WTC11 (cell line): ENCODE measurements at regions not wholly inside any gene's neighbourhood (a gene's known extent, or its start where the extent isn't known, plus 50 kb on each side); places are given as distances from the start of the nearest gene placed in this dataset.

ENCODE experiments used
- ATAC-seq: fragments of 200-7000 bp; cut with Tn5 transposase; 2 replicates; pipeline ENCODE4 v1.10.0; 2021; ENCODE audit warnings: mild to moderate bottlenecking, moderate library complexity
- CTCF ChIA-PET: fragments of 300-600 bp; sonication (Branson Sonifier 250); formaldehyde crosslinking; loops from one replicate; lab custom pipeline; 2021; ENCODE audit warnings: antibody characterized with exemption; lab: Charles Lee
- POLR2A ChIA-PET: fragments of 350-600 bp; sonication (Branson Sonifier 250); formaldehyde crosslinking; loops from one replicate; lab custom pipeline; 2021; ENCODE audit warnings: antibody characterized with exemption; lab: Charles Lee
- DNase-seq: peaks from one replicate; pipeline ENCODE4 v3.0.0; 2021; ENCODE audit warnings: low spot score
- H3K27ac Mint-ChIP-seq: 2 replicates; pipeline ENCODE4 v1.8.0; 2021; ENCODE audit warnings: mixed read lengths
- H3K27me3 Mint-ChIP-seq: 2 replicates; pipeline ENCODE4 v1.8.0; 2021; ENCODE audit warnings: low read depth, mild to moderate bottlenecking, moderate library complexity, mixed read lengths
- H3K36me3 Mint-ChIP-seq: 2 replicates; pipeline ENCODE4 v1.8.0; 2021; ENCODE audit warnings: mixed read lengths
- H3K4me1 Mint-ChIP-seq: 2 replicates; pipeline ENCODE4 v1.8.0; 2022; ENCODE audit warnings: mixed read lengths
- H3K4me3 Mint-ChIP-seq: 2 replicates; pipeline ENCODE4 v1.8.0; 2021; ENCODE audit warnings: mild to moderate bottlenecking, moderate library complexity, mixed read lengths
- H3K9me3 Mint-ChIP-seq: 2 replicates; pipeline ENCODE4 v1.8.0; 2021; ENCODE audit warnings: mixed read lengths
- CREM ChIP-seq: sonication (generic); formaldehyde crosslinking; IDR thresholded peaks from 2 replicates; pipeline ENCODE4 v1.8.1; 2022; ENCODE audit warnings: mild to moderate bottlenecking, missing genetic modification reagents, moderate library complexity
- CTCF ChIP-seq: fragments of 200-600 bp; IDR thresholded peaks from 2 replicates; pipeline ENCODE4 v1.8.0; 2022; ENCODE audit warnings: antibody characterized with exemption
- E2F1 ChIP-seq: sonication (generic); formaldehyde crosslinking; IDR thresholded peaks from 2 replicates; pipeline ENCODE4 v1.8.0; 2022; ENCODE audit warnings: mild to moderate bottlenecking, missing genetic modification reagents
- ESRRA ChIP-seq: sonication (generic); formaldehyde crosslinking; IDR thresholded peaks from 2 replicates; pipeline ENCODE4 v1.8.1; 2022; ENCODE audit warnings: mild to moderate bottlenecking, missing genetic modification reagents, borderline replicate concordance
- ETV6 ChIP-seq: sonication (generic); formaldehyde crosslinking; IDR thresholded peaks from 2 replicates; pipeline ENCODE4 v1.8.1; 2022; ENCODE audit warnings: mild to moderate bottlenecking, missing genetic modification reagents
- FOXP1 ChIP-seq: sonication (generic); formaldehyde crosslinking; IDR thresholded peaks from 2 replicates; pipeline ENCODE4 v1.8.0; 2022; ENCODE audit warnings: missing genetic modification reagents, mild to moderate bottlenecking, moderate library complexity, borderline replicate concordance
- JUN ChIP-seq: sonication (generic); formaldehyde crosslinking; IDR thresholded peaks from 2 replicates; pipeline ENCODE4 v1.8.0; 2023; ENCODE audit warnings: mild to moderate bottlenecking, missing genetic modification reagents
- NR3C1 ChIP-seq: sonication (generic); formaldehyde crosslinking; conservative IDR thresholded peaks from 2 replicates; pipeline ENCODE4 v1.8.1; 2023; ENCODE audit warnings: low read depth, mild to moderate bottlenecking, missing genetic modification reagents
- OVOL2 ChIP-seq: fragments of 250-450 bp; sonication (Bioruptor Pico); IDR thresholded peaks from 2 replicates; pipeline ENCODE4 v1.9.0; 2021; ENCODE audit warnings: mild to moderate bottlenecking, borderline replicate concordance
- TCF7 ChIP-seq: sonication (generic); formaldehyde crosslinking; IDR thresholded peaks from 2 replicates; pipeline ENCODE4 v1.8.0; 2022; ENCODE audit warnings: mild to moderate bottlenecking, low read depth, missing genetic modification reagents, moderate library complexity
- ZNF219 ChIP-seq: sonication (generic); formaldehyde crosslinking; IDR thresholded peaks from 2 replicates; pipeline ENCODE4 v1.8.0; 2023; ENCODE audit warnings: missing genetic modification reagents, mild to moderate bottlenecking, borderline replicate concordance
- ZNF263 ChIP-seq: sonication (generic); formaldehyde crosslinking; IDR thresholded peaks from 2 replicates; pipeline ENCODE4 v1.8.1; 2022; ENCODE audit warnings: low read depth, mild to moderate bottlenecking, moderate library complexity, missing genetic modification reagents
- ZNF512 ChIP-seq: sonication (generic); formaldehyde crosslinking; IDR thresholded peaks from 2 replicates; pipeline ENCODE4 v1.8.1; 2022; ENCODE audit warnings: missing genetic modification reagents, borderline replicate concordance
- TF ChIP-seq, protein P1 (sequence below): sonication (generic); formaldehyde crosslinking; IDR thresholded peaks from 2 replicates; pipeline ENCODE4 v1.8.1; 2023; ENCODE audit warnings: mild to moderate bottlenecking, missing genetic modification reagents, moderate library complexity
- TF ChIP-seq, protein P2 (sequence below): sonication (generic); formaldehyde crosslinking; IDR thresholded peaks from 2 replicates; pipeline ENCODE4 v1.8.0; 2023; ENCODE audit warnings: missing genetic modification reagents
- TF ChIP-seq, protein P3 (sequence below): sonication (generic); formaldehyde crosslinking; IDR thresholded peaks from 2 replicates; pipeline ENCODE4 v1.8.1; 2023; ENCODE audit warnings: mild to moderate bottlenecking, missing genetic modification reagents, moderate library complexity

DNA sequence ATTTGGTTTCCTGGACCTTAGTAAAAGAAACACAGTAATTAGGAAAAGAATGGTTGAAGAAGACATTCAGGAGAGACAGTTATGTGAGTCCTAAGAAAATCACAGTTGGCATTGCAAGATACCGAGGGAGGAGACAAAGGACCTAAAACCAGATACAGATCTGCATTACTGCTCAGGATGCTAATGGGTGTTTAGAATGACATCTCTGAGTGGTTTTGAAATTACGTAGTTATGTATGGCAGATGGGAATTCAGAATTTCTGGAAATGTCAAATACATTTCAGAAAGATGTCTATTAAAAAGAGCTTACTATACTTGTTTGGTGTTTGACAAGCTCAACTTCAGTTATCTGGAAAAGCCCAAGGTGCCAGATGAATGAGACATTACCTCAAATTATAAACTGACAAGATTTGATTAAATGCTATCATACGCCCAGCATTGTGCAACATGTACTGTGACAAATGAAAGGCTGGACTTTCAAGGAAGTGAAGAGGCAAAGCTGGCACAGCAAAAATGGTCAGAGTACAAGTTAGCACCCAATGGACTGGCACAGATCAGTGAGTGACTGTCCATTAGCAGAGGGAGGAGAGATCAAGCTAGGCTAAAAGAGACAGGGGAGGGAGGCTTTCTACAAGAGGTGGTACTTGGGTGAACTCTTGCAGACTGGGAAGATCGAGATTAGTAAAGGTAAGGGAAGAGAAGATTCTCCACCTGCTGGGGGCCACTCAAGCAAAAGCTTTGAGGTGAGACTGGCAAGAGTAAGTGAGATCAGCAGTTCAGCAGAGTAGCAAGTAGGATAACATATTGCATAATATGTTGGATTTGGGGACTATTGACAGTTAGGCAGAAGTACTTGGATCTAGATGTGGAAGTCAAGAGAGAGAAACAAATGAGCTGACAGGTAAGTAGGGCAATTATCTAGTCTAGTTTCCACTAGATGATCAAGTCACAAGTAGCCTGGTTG, 168.9 kb downstream of the CYRIA start:
- POLR2A ChIA-PET: no interaction called here
- CTCF ChIA-PET: interaction anchor here (1.8 kb wide), 1 partner anchor 12 kb away, joined by 4 read pairs; no protein-coding TSS in a partner anchor
- Mint-ChIP-seq H3K27ac (no peak overlapping the region), H3K27me3 (no peaks in the 10 kb centered on the region), H3K36me3 (no peaks in the 10 kb centered on the region), H3K4me1 (no peaks in the 10 kb centered on the region), H3K9me3 (peaks cover 7% of the 10 kb centered on the region; the same call in 1 of the 2 replicates), H3K4me3 (no peak overlapping the region)
- ATAC-seq (no peak), DNase-seq (no peak)
- TF ChIP-seq TCF7 (CRISPR knock-in tag): no peak

GRCh38 chr2:16495509-16496208, 170.0 kb downstream of the CYRIA start:
- H3K9me3 Mint-ChIP-seq: peaks cover 7% of the 10 kb centered on the region; the same call in 1 of the 2 replicates
- no peak for DNase-seq
- H3K27ac Mint-ChIP-seq: no peak overlapping the region
- TF ChIP-seq ZNF512 (CRISPR knock-in tag): no peak
- TF ChIP-seq ESRRA (CRISPR knock-in tag): no peak
- TF ChIP-seq E2F1 (CRISPR knock-in tag): no peak
- TF ChIP-seq FOXP1: no peak
- no peak for TF ChIP-seq ZNF263 (CRISPR knock-in tag)
- TF ChIP-seq ZNF219 (CRISPR knock-in tag): no peak
- TF ChIP-seq, protein P1, sequence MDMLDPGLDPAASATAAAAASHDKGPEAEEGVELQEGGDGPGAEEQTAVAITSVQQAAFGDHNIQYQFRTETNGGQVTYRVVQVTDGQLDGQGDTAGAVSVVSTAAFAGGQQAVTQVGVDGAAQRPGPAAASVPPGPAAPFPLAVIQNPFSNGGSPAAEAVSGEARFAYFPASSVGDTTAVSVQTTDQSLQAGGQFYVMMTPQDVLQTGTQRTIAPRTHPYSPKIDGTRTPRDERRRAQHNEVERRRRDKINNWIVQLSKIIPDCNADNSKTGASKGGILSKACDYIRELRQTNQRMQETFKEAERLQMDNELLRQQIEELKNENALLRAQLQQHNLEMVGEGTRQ (CRISPR knock-in tag): no peak
- TF ChIP-seq, protein P2, sequence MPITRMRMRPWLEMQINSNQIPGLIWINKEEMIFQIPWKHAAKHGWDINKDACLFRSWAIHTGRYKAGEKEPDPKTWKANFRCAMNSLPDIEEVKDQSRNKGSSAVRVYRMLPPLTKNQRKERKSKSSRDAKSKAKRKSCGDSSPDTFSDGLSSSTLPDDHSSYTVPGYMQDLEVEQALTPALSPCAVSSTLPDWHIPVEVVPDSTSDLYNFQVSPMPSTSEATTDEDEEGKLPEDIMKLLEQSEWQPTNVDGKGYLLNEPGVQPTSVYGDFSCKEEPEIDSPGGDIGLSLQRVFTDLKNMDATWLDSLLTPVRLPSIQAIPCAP (CRISPR knock-in tag): no peak
- TF ChIP-seq, protein P3, sequence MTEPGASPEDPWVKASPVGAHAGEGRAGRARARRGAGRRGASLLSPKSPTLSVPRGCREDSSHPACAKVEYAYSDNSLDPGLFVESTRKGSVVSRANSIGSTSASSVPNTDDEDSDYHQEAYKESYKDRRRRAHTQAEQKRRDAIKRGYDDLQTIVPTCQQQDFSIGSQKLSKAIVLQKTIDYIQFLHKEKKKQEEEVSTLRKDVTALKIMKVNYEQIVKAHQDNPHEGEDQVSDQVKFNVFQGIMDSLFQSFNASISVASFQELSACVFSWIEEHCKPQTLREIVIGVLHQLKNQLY: no peak
- no peak for TF ChIP-seq JUN (CRISPR knock-in tag)
- no peak for TF ChIP-seq ETV6 (CRISPR knock-in tag)
- no peak for TF ChIP-seq CTCF
- TF ChIP-seq NR3C1 (CRISPR knock-in tag): no peak
- no peak for TF ChIP-seq OVOL2 (CRISPR knock-in tag)
- no peak for TF ChIP-seq CREM
- TF ChIP-seq TCF7 (CRISPR knock-in tag): no peak
- TF ChIP-seq, all 79 proteins: peak for 0
- Mint-ChIP-seq H3K4me3 (no peak overlapping the region), H3K4me1 (no peaks in the 10 kb centered on the region), H3K27me3 (no peaks in the 10 kb centered on the region), H3K36me3 (no peaks in the 10 kb centered on the region)
- POLR2A ChIA-PET: no interaction called here
- CTCF ChIA-PET: interaction anchor here (0.7 to 1.8 kb wide), 2 partner anchors 13 to 122 kb away, joined by 3 to 4 read pairs; no protein-coding TSS in a partner anchor
- no peak for ATAC-seq
